ENCODE measurements at regions not wholly inside any gene's neighbourhood (a gene's known extent, or its start where the extent isn't known, plus 50 kb on each side); places are given as distances from the start of the nearest gene placed in this dataset.

DNA sequence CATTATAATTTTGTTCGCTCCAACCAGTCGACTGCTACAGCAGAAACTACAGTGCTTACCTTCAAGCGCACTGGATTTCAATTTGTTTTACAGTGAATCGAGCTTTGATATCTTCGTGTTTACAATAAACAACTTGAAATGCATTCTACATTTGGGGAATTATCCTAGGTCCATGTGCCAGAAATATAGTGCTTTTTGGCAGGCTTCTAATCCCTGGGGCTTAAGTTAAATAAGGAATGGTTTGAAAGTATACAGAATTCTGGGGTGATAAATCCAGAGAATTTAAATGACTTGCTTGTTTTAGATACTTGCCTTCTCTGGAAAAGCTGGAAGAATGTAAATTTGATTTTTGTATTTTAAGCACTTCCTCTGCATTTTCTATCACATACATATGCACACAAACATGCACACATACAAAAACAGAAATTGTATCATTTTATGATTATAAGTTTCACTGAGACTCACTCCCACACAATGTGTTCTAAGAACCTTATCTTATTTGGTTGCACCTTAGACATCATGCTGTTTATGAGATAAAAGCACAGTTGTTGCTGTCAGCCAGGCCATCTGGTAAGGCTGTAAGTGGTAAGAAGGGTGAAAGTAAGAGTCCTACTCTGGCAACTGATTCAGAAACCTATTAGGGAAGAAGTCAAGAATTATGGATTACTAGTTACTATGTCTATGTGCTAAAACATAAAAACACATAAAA is 347.2 kb upstream of the KCND2 start:
- TF ChIP-seq, protein P1, sequence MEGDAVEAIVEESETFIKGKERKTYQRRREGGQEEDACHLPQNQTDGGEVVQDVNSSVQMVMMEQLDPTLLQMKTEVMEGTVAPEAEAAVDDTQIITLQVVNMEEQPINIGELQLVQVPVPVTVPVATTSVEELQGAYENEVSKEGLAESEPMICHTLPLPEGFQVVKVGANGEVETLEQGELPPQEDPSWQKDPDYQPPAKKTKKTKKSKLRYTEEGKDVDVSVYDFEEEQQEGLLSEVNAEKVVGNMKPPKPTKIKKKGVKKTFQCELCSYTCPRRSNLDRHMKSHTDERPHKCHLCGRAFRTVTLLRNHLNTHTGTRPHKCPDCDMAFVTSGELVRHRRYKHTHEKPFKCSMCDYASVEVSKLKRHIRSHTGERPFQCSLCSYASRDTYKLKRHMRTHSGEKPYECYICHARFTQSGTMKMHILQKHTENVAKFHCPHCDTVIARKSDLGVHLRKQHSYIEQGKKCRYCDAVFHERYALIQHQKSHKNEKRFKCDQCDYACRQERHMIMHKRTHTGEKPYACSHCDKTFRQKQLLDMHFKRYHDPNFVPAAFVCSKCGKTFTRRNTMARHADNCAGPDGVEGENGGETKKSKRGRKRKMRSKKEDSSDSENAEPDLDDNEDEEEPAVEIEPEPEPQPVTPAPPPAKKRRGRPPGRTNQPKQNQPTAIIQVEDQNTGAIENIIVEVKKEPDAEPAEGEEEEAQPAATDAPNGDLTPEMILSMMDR (conservative IDR thresholded peaks at IDR 0.05; ENCODE audit: control insufficient read depth, insufficient read depth, low read depth, low read length) = no peak
- no peak overlapping the region for H3K4me3 ChIP-seq (ENCODE audit: control insufficient read depth, low read depth, low read length)
- no peak for DNase-seq (ENCODE audit: low read depth)

DNA sequence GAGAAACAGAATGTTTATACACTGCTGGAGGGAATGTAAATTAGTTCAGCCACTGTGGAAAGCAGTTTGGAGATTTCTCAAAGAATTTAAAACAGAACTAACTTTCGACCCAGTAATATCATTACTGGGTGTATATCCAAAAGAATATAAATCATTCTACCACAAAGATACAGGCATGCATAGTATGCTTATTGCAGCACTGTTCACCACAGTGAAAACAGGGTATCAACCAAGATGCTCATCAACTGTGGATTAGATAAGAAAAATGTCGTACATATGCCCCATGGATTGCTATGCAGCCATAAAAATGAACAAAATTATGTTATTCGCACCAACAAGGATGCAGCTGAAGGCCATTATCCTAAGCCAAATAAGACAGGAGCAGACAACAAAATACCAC is 343.1 kb upstream of the KCND2 start:
- TF ChIP-seq, protein P1 (conservative IDR thresholded peaks at IDR 0.05; ENCODE audit: control insufficient read depth, insufficient read depth, low read depth, low read length) = no peak
- peak; percentile 4 for DNase-seq (ENCODE audit: low read depth)
- H3K4me3 ChIP-seq (ENCODE audit: control insufficient read depth, low read depth, low read length) = no peak overlapping the region

DNA sequence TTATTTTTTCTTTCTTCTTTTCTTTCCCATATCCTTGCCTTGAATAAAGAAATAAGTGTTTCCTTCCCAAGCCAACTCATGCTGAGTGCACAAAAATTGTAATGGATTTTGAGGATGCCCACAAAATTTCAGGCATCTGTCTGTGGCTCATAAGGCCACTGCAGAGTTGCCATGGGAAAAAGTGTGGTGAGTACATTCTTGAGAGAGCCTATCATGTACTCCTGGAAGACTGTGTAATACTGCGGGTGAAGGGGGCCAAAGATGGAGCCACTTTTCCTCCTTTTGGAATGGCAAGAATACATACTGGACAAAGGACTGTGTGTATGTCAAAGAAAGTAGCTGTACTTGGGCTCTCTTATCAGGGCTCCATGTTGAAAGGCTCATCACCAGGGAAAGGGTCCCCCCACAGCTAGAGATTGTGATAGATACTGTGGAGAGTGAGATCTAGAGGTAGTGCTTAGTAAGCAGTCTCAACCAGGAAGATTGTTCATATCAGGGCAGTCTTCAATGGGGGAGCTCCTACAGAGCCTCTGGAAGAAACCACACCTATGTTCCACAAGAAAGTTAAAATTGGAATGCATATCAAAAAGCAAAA is 341.6 kb upstream of the KCND2 start:
- H3K4me3 ChIP-seq (ENCODE audit: control insufficient read depth, low read depth, low read length) = no peak overlapping the region
- DNase-seq (ENCODE audit: low read depth) = peak; percentile 15
- TF ChIP-seq, protein P1 (conservative IDR thresholded peaks at IDR 0.05; ENCODE audit: control insufficient read depth, insufficient read depth, low read depth, low read length) = no peak

DNA sequence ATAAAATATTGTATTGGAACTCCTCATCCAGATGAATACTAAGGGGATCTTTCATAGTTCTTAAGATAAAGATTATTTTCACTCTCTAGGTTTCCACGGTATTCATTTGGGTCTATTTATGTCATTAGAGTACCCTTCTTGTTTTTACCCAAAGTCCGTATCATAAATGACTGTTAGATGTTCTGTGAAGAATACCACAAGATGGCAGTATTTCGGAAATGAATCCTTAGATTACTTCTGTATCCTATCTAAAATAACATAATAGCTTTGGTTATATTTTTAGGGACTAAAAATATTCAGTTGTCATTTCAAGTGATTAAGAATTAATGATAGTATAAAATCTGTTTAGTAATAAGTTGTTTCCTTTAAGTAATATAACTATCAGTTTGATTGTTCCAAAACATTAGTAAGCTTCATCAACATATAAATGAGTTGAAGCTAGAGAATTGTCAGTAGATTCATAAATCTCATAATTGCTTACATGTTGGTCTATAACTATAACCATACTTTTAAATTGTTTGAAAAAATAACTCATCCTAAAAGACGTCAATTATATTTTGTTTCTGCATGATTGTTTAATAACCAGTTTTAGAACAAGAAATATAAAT is 337.5 kb upstream of the KCND2 start:
- no peak overlapping the region for H3K4me3 ChIP-seq (ENCODE audit: control insufficient read depth, low read depth, low read length)
- peak; percentile 76 for DNase-seq (ENCODE audit: low read depth)
- TF ChIP-seq, protein P1 (conservative IDR thresholded peaks at IDR 0.05; ENCODE audit: control insufficient read depth, insufficient read depth, low read depth, low read length) = peak; percentile 46

DNA sequence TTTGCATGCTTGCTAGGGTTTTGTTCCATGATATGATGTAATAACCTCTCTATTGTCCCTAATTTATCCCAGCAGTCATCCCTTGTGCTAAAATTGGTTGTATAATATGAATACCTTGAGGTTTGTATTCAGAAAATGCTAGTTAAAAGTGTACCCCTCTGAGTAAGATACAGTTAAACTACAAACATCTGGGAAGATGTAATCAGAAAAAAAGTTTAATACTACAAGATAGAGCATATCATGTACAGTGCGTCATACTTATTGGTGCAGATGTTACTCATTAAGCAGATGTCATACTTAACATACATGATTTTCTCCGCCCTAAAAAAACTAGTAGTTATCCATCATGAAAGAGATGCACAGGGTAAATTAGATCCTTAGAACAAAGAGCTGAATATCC is 336.1 kb upstream of the KCND2 start:
- DNase-seq (ENCODE audit: low read depth) = peak; percentile 65
- H3K4me3 ChIP-seq (ENCODE audit: control insufficient read depth, low read depth, low read length) = no peak overlapping the region
- TF ChIP-seq, protein P1 (conservative IDR thresholded peaks at IDR 0.05; ENCODE audit: control insufficient read depth, insufficient read depth, low read depth, low read length) = no peak

DNA sequence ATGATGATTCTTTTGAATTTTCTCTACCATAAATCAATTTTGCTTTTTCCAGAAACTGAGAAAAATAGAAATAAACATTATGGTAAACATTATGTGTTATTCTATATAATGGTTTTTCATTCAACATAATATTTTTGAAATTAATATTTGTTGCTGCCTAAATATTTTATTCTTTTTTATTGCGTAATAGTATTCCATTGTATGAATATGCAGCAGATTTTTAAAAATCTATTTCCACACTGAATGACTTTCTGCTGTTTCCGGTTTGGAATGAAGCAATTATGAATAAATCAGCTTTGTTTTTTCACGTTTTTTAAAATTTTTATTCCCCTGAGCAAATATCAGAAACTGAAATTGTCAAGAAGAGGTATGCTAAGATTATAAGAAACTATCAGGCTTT is 335.2 kb upstream of the KCND2 start:
- H3K4me3 ChIP-seq (ENCODE audit: control insufficient read depth, low read depth, low read length) = no peak overlapping the region
- TF ChIP-seq, protein P1 (conservative IDR thresholded peaks at IDR 0.05; ENCODE audit: control insufficient read depth, insufficient read depth, low read depth, low read length) = no peak
- DNase-seq (ENCODE audit: low read depth) = no peak

Data from fibroblast of mammary gland (primary cell).